ENCODE measurements at regions not wholly inside any gene's neighbourhood (a gene's known extent, or its start where the extent isn't known, plus 50 kb on each side); places are given as distances from the start of the nearest gene placed in this dataset.

- no peaks in the 10 kb centered on the region for H3K27me3 ChIP-seq (ENCODE audit: insufficient read depth, low read depth, low read length)
- H3K27ac ChIP-seq (ENCODE audit: low read length): no peak overlapping the region
- H3K9ac ChIP-seq (ENCODE audit: low read length): no peak overlapping the region
- no peaks in the 10 kb centered on the region for H3K79me2 ChIP-seq (replicated peaks; ENCODE audit: insufficient read depth, low read length)
- no peaks in the 10 kb centered on the region for H3F3A ChIP-seq (ENCODE audit: insufficient read depth, low read length, poor library complexity, severe bottlenecking)
- H3K4me3 ChIP-seq (ENCODE audit: low read length): no peak overlapping the region
- H3K36me3 ChIP-seq (ENCODE audit: insufficient read depth, low read length): no peaks in the 10 kb centered on the region
- H3K9me3 ChIP-seq (ENCODE audit: low read length): no peaks in the 10 kb centered on the region
- no peak overlapping the region for H2AFZ ChIP-seq (ENCODE audit: low read depth, low read length)
- H3K9me2 ChIP-seq (ENCODE audit: insufficient read depth, low read length): no peaks in the 10 kb centered on the region
- no peaks in the 10 kb centered on the region for H4K20me1 ChIP-seq (ENCODE audit: insufficient read depth)
- H3K4me2 ChIP-seq (ENCODE audit: low read length): no peak overlapping the region
- TF ChIP-seq TAF1 (IDR thresholded peaks at IDR 0.05; ENCODE audit: low read depth) (no peak), RAD21 (conservative IDR thresholded peaks at IDR 0.05) (no peak), REST (IDR thresholded peaks at IDR 0.05; ENCODE audit: borderline replicate concordance) (no peak), CTCF (IDR thresholded peaks at IDR 0.05; ENCODE audit: poor library complexity, severe bottlenecking) (no peak), SMC3 (conservative IDR thresholded peaks at IDR 0.05; ENCODE audit: poor library complexity) (no peak), EP300 (conservative IDR thresholded peaks at IDR 0.05; ENCODE audit: poor library complexity, severe bottlenecking) (no peak), EZH2 (IDR thresholded peaks at IDR 0.05; ENCODE audit: borderline replicate concordance, insufficient read depth, low read length, poor library complexity, severe bottlenecking) (no peak)
These were observed 64.0 kb downstream of the CCNG2 start for GRCh38 chr4:77220828-77221613.

- H3K27me3 ChIP-seq (ENCODE audit: insufficient read depth, low read depth, low read length): no peaks in the 10 kb centered on the region
- no peak for TF ChIP-seq EP300 (conservative IDR thresholded peaks at IDR 0.05; ENCODE audit: poor library complexity, severe bottlenecking)
- no peak for TF ChIP-seq SMC3 (conservative IDR thresholded peaks at IDR 0.05; ENCODE audit: poor library complexity)
- TF ChIP-seq TAF1 (IDR thresholded peaks at IDR 0.05; ENCODE audit: low read depth): no peak
- no peak for TF ChIP-seq EZH2 (IDR thresholded peaks at IDR 0.05; ENCODE audit: borderline replicate concordance, insufficient read depth, low read length, poor library complexity, severe bottlenecking)
- no peak for TF ChIP-seq POLR2AphosphoS5 (IDR thresholded peaks at IDR 0.05)
- no peak for TF ChIP-seq REST (IDR thresholded peaks at IDR 0.05; ENCODE audit: borderline replicate concordance)
- TF ChIP-seq RAD21 (conservative IDR thresholded peaks at IDR 0.05): no peak
- no peak for TF ChIP-seq CTCF (IDR thresholded peaks at IDR 0.05; ENCODE audit: poor library complexity, severe bottlenecking)
- TF ChIP-seq MXI1 (conservative IDR thresholded peaks at IDR 0.05; ENCODE audit: poor library complexity, severe bottlenecking): no peak
- no peak overlapping the region for H3K9ac ChIP-seq (ENCODE audit: low read length)
- no peaks in the 10 kb centered on the region for H4K20me1 ChIP-seq (ENCODE audit: insufficient read depth)
- H3K9me3 ChIP-seq (ENCODE audit: low read length): no peaks in the 10 kb centered on the region
- H3K79me2 ChIP-seq (replicated peaks; ENCODE audit: insufficient read depth, low read length): no peaks in the 10 kb centered on the region
- H3K36me3 ChIP-seq (ENCODE audit: insufficient read depth, low read length): no peaks in the 10 kb centered on the region
- H3K4me2 ChIP-seq (ENCODE audit: low read length): no peak overlapping the region
- H3K4me3 ChIP-seq (ENCODE audit: low read length): no peak overlapping the region
- no peaks in the 10 kb centered on the region for H3K9me2 ChIP-seq (ENCODE audit: insufficient read depth, low read length)
- H3F3A ChIP-seq (ENCODE audit: insufficient read depth, low read length, poor library complexity, severe bottlenecking): no peaks in the 10 kb centered on the region
- H2AFZ ChIP-seq (ENCODE audit: low read depth, low read length): no peak overlapping the region
- no peak overlapping the region for H3K27ac ChIP-seq (ENCODE audit: low read length)
These were observed 68.0 kb downstream of the CCNG2 start for GRCh38 chr4:77225022-77225421.

Data from neural cell (in vitro differentiated cells).